ENCODE measurements at regions not wholly inside any gene's neighbourhood (a gene's known extent, or its start where the extent isn't known, plus 50 kb on each side); places are given as distances from the start of the nearest gene placed in this dataset.

GRCh38 chr9:108017671-108018070 is 528.1 kb upstream of the KLF4 start:
- H3K9me3 Mint-ChIP-seq, result peaks cover 0 to 15% (median 2%) of the 10 kb centered on the region in 7 donors
- Histone ChIP-seq H3K79me2 (ENCODE audit: insufficient read depth, low read length) (no peaks in the 10 kb centered on the region), H3K9ac (ENCODE audit: insufficient read depth, low read length, poor library complexity, severe bottlenecking) (no peak overlapping the region), H3K27me3 (ENCODE audit: control insufficient read depth in 2 of 2, insufficient read depth in 2 of 2, low read length in 2 of 2) (no peaks in the 10 kb centered on the region), H3K4me3 (replicated peaks in 1 of 3; ENCODE audit: low read depth in 2 of 3, low read length in 3 of 3) (no peak overlapping the region), H3K36me3 (replicated peaks in 1 of 2; ENCODE audit: control insufficient read depth in 1 of 2, insufficient read depth in 2 of 2, low read length in 2 of 2) (no peaks in the 10 kb centered on the region), H3K9me3 (replicated peaks in 1 of 2; ENCODE audit: control insufficient read depth in 1 of 2, insufficient read depth in 1 of 2, low read length in 2 of 2) (no peaks in the 10 kb centered on the region), H3K27ac (ENCODE audit: low read depth in 1 of 2, low read length in 2 of 2) (no peak overlapping the region), H3K4me1 (ENCODE audit: control insufficient read depth in 1 of 2, insufficient read depth in 2 of 2, low read length in 2 of 2) (peaks cover 10 to 24% of the 10 kb centered on the region in 2 donors), H4K20me1 (ENCODE audit: insufficient read depth, low read length) (no peaks in the 10 kb centered on the region), H2AFZ (ENCODE audit: insufficient read depth, low read depth, low read length, poor library complexity, severe bottlenecking) (no peak overlapping the region), H3K4me2 (replicated peaks; ENCODE audit: extremely low read depth, low read length, poor library complexity, severe bottlenecking) (no peak overlapping the region)
- peaks cover 0 to 1% (median 0%) of the 10 kb centered on the region in 3 donors for H3K27me3 Mint-ChIP-seq (ENCODE audit: low read depth in 3 of 3)
- intact Hi-C loops (cut with micrococcal nuclease), result no loop called here
- DNase-seq, result peak in 1 of 3 donors; percentile 20
- H3K4me3 Mint-ChIP-seq, result no peak overlapping the region
- peak overlapping the region in 1 of 7 donors; percentile 69 for H3K27ac Mint-ChIP-seq
- 87% methylated on average over 6 of the region's 7 CpGs for WGBS (ENCODE audit: insufficient coverage)
- H3K4me1 Mint-ChIP-seq, result peaks cover 21% of the 10 kb centered on the region
- no peak for TF ChIP-seq CTCF (IDR thresholded peaks at IDR 0.05)
- H3K36me3 Mint-ChIP-seq, result peaks cover 35 to 62% of the 10 kb centered on the region in 2 donors

DNA sequence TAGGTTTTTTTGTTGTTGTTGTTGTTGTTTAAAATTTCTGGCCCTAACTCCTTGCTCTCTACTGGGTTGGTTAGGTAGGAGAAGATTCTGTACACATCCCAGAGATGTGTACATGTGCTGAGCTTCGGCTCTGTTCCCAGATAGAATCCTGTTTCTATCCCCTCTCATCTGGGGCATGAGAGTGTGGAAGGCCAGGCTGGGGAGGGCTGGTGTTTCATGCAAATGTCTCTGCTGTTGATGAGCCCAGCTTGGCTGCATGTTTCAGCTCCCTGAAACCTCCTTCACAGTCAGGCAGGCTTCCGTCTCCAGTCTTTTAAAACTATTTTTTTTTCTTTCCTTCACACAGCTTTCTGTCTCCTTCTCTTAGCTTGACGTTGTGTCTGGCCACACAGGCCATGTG is 526.9 kb upstream of the KLF4 start:
- no peak for TF ChIP-seq CTCF (IDR thresholded peaks at IDR 0.05)
- H2AFZ ChIP-seq (ENCODE audit: insufficient read depth, low read depth, low read length, poor library complexity, severe bottlenecking), result no peak overlapping the region
- peaks cover 0 to 1% (median 0%) of the 10 kb centered on the region in 3 donors for H3K27me3 Mint-ChIP-seq (ENCODE audit: low read depth in 3 of 3)
- no peak overlapping the region for H3K4me3 ChIP-seq (replicated peaks in 1 of 3; ENCODE audit: low read depth in 2 of 3, low read length in 3 of 3)
- H3K36me3 ChIP-seq (replicated peaks in 1 of 2; ENCODE audit: control insufficient read depth in 1 of 2, insufficient read depth in 2 of 2, low read length in 2 of 2), result no peaks in the 10 kb centered on the region
- H3K4me1 ChIP-seq (ENCODE audit: control insufficient read depth in 1 of 2, insufficient read depth in 2 of 2, low read length in 2 of 2), result peaks cover 9 to 23% of the 10 kb centered on the region in 2 donors
- no peaks in the 10 kb centered on the region for H4K20me1 ChIP-seq (ENCODE audit: insufficient read depth, low read length)
- WGBS (ENCODE audit: insufficient coverage), result 100% methylated on average over 2 of the region's 3 CpGs
- H3K4me1 Mint-ChIP-seq, result peaks cover 26% of the 10 kb centered on the region
- H3K36me3 Mint-ChIP-seq, result peaks cover 33 to 58% of the 10 kb centered on the region in 2 donors
- H3K27ac ChIP-seq (ENCODE audit: low read depth in 1 of 2, low read length in 2 of 2), result no peak overlapping the region
- DNase-seq, result no peak
- H3K27ac Mint-ChIP-seq, result no peak overlapping the region
- H3K9ac ChIP-seq (ENCODE audit: insufficient read depth, low read length, poor library complexity, severe bottlenecking), result no peak overlapping the region
- H3K4me2 ChIP-seq (replicated peaks; ENCODE audit: extremely low read depth, low read length, poor library complexity, severe bottlenecking), result no peak overlapping the region
- intact Hi-C loops (cut with micrococcal nuclease), result no loop called here
- no peaks in the 10 kb centered on the region for H3K9me3 ChIP-seq (replicated peaks in 1 of 2; ENCODE audit: control insufficient read depth in 1 of 2, insufficient read depth in 1 of 2, low read length in 2 of 2)
- no peaks in the 10 kb centered on the region for H3K79me2 ChIP-seq (ENCODE audit: insufficient read depth, low read length)
- H3K4me3 Mint-ChIP-seq, result no peak overlapping the region
- peaks cover 0 to 13% (median 2%) of the 10 kb centered on the region in 7 donors for H3K9me3 Mint-ChIP-seq
- no peaks in the 10 kb centered on the region for H3K27me3 ChIP-seq (ENCODE audit: control insufficient read depth in 2 of 2, insufficient read depth in 2 of 2, low read length in 2 of 2)

All from CD14-positive monocyte (primary cell).